H1 (cell line): ENCODE measurements at regions not wholly inside any gene's neighbourhood (a gene's known extent, or its start where the extent isn't known, plus 50 kb on each side); places are given as distances from the start of the nearest gene placed in this dataset.

ENCODE experiments used
- FOSL1 ChIP-seq: IDR thresholded peaks from 2 replicates; pipeline ENCODE4 v1.6.1; 2011; ENCODE audit warnings: mild to moderate bottlenecking, low read depth, low read length, moderate library complexity; ENCODE audit not compliant: insufficient read depth
- SP2 ChIP-seq: IDR thresholded peaks from 2 replicates; pipeline ENCODE4 v1.6.1; 2012; ENCODE audit warnings: mild to moderate bottlenecking, low read length, inconsistent platforms
- SRF ChIP-seq: IDR thresholded peaks from 2 replicates; pipeline ENCODE4 v1.6.1; 2011; ENCODE audit warnings: mild to moderate bottlenecking, low read depth, low read length, moderate library complexity
- TF ChIP-seq, protein P1 (sequence below): fragments of 300-600 bp; sonication (generic); IDR thresholded peaks from 2 replicates; pipeline ENCODE4 v1.7.1; 2012; ENCODE audit warnings: low read length, moderate library complexity, mild to moderate bottlenecking, inconsistent platforms; ENCODE audit not compliant: insufficient replicate concordance
- TF ChIP-seq, protein P2 (sequence below): IDR thresholded peaks from 2 replicates; pipeline ENCODE4 v1.6.1; 2011; ENCODE audit warnings: low read length, improper control_type of control experiment

DNA sequence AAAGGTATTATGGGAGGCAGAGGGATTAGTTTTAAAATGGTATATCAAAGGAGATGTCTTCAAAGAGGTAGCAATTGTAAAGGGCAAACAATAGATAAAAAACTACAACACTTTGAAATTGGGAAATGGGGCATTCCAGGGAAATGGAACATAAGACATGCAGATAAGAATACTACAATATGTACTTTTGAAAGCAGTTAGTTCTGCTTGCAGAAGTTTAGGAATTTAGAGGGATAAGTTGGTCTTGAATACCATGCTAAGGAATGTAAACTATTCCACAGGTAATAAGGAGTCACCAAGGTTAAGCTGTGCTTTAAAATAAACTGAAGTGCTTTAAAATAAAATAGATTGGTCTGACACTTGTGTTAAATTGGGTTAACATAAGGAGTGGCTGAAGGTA, 571.7 kb upstream of the ACVR2A start (continued):
- TF ChIP-seq, protein P1, sequence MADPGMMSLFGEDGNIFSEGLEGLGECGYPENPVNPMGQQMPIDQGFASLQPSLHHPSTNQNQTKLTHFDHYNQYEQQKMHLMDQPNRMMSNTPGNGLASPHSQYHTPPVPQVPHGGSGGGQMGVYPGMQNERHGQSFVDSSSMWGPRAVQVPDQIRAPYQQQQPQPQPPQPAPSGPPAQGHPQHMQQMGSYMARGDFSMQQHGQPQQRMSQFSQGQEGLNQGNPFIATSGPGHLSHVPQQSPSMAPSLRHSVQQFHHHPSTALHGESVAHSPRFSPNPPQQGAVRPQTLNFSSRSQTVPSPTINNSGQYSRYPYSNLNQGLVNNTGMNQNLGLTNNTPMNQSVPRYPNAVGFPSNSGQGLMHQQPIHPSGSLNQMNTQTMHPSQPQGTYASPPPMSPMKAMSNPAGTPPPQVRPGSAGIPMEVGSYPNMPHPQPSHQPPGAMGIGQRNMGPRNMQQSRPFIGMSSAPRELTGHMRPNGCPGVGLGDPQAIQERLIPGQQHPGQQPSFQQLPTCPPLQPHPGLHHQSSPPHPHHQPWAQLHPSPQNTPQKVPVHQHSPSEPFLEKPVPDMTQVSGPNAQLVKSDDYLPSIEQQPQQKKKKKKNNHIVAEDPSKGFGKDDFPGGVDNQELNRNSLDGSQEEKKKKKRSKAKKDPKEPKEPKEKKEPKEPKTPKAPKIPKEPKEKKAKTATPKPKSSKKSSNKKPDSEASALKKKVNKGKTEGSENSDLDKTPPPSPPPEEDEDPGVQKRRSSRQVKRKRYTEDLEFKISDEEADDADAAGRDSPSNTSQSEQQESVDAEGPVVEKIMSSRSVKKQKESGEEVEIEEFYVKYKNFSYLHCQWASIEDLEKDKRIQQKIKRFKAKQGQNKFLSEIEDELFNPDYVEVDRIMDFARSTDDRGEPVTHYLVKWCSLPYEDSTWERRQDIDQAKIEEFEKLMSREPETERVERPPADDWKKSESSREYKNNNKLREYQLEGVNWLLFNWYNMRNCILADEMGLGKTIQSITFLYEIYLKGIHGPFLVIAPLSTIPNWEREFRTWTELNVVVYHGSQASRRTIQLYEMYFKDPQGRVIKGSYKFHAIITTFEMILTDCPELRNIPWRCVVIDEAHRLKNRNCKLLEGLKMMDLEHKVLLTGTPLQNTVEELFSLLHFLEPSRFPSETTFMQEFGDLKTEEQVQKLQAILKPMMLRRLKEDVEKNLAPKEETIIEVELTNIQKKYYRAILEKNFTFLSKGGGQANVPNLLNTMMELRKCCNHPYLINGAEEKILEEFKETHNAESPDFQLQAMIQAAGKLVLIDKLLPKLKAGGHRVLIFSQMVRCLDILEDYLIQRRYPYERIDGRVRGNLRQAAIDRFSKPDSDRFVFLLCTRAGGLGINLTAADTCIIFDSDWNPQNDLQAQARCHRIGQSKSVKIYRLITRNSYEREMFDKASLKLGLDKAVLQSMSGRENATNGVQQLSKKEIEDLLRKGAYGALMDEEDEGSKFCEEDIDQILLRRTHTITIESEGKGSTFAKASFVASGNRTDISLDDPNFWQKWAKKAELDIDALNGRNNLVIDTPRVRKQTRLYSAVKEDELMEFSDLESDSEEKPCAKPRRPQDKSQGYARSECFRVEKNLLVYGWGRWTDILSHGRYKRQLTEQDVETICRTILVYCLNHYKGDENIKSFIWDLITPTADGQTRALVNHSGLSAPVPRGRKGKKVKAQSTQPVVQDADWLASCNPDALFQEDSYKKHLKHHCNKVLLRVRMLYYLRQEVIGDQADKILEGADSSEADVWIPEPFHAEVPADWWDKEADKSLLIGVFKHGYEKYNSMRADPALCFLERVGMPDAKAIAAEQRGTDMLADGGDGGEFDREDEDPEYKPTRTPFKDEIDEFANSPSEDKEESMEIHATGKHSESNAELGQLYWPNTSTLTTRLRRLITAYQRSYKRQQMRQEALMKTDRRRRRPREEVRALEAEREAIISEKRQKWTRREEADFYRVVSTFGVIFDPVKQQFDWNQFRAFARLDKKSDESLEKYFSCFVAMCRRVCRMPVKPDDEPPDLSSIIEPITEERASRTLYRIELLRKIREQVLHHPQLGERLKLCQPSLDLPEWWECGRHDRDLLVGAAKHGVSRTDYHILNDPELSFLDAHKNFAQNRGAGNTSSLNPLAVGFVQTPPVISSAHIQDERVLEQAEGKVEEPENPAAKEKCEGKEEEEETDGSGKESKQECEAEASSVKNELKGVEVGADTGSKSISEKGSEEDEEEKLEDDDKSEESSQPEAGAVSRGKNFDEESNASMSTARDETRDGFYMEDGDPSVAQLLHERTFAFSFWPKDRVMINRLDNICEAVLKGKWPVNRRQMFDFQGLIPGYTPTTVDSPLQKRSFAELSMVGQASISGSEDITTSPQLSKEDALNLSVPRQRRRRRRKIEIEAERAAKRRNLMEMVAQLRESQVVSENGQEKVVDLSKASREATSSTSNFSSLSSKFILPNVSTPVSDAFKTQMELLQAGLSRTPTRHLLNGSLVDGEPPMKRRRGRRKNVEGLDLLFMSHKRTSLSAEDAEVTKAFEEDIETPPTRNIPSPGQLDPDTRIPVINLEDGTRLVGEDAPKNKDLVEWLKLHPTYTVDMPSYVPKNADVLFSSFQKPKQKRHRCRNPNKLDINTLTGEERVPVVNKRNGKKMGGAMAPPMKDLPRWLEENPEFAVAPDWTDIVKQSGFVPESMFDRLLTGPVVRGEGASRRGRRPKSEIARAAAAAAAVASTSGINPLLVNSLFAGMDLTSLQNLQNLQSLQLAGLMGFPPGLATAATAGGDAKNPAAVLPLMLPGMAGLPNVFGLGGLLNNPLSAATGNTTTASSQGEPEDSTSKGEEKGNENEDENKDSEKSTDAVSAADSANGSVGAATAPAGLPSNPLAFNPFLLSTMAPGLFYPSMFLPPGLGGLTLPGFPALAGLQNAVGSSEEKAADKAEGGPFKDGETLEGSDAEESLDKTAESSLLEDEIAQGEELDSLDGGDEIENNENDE = no peak
- TF ChIP-seq SP2 (no peak), SRF (no peak), FOSL1 (no peak)
- TF ChIP-seq, protein P2, sequence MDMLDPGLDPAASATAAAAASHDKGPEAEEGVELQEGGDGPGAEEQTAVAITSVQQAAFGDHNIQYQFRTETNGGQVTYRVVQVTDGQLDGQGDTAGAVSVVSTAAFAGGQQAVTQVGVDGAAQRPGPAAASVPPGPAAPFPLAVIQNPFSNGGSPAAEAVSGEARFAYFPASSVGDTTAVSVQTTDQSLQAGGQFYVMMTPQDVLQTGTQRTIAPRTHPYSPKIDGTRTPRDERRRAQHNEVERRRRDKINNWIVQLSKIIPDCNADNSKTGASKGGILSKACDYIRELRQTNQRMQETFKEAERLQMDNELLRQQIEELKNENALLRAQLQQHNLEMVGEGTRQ = no peak
- TF ChIP-seq, all 59 proteins: peak for 0
